ENCODE measurements at regions not wholly inside any gene's neighbourhood (a gene's known extent, or its start where the extent isn't known, plus 50 kb on each side); places are given as distances from the start of the nearest gene placed in this dataset.

DNA sequence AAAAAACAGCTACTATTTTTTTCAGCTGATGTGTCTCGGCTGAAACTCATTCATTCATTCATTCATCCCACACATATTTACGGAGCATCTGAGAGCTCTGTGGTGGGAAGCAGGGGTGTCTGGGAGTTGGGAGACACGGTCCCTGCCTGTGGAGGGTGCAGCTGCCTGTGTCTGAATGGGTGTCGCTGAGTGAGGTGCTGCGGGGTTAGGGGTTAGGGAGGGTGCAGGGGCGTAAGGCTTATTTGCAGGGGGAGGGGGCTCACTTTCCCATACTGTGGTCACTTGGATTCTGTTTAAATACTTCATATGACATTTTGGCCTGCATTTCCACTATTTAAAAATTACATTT lies 89.4 kb upstream of the ASB18 start:
- TF ChIP-seq CTCF (conservative IDR thresholded peaks at IDR 0.05; ENCODE audit: low read depth, low read length) (no peak), EZH2phosphoT487 (IDR thresholded peaks at IDR 0.05; ENCODE audit: borderline replicate concordance, low read length) (no peak), EZH2 (IDR thresholded peaks at IDR 0.05; ENCODE audit: low read length, unreplicated experiment) (no peak)

Data from PC-3 (cell line).